Stimulated activated CD4-positive, alpha-beta T cell treated with anti-CD3 and anti-CD28 coated beads, Interleukin-2, amount 100 ng/mL, for 24 hours (primary cell): ENCODE measurements at regions not wholly inside any gene's neighbourhood (a gene's known extent, or its start where the extent isn't known, plus 50 kb on each side); places are given as distances from the start of the nearest gene placed in this dataset.

Experiments used
- DNase-seq, 2 donors: peaks; one replicate each; pipeline ENCODE4 v3.0.0-alpha.2; 2020

DNA sequence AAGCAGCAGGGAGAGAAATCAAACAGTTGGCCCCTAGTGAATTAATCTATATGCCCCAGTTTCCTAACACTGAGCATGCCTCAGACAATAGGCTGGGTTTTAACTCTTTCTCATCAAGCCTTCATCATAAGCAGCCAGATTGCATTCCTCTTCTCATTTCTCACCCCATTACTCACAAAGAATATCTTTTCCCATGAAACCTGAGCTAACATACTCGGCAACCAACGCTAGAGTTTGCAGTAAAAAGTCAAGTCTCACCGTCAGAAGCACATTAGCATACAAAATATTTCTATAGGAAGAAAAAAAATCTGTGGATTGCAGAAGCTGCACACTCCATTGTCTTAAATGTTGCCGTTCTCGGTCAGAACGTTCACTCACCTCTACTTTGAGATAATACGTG lies 429.9 kb upstream of the ARID1B start:
- no peak for DNase-seq

DNA sequence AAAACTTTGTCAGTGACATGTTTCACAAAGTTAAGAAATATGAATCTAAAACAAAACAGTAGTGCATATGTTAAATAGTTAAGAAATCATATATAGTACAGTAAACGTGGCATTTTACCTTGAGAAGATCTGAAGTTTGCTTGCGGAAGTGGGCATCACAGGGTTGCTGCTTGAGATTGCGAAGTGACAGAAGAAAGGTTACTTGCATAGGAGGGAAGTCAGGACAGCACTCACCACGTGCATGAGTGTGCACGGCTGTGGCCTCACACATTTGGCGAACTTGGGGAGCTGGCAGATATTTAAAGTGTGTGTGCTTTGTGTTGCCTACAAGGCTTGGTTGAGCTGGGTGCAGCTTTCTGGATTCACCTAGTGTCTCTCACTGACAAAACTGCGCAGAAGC lies 431.5 kb upstream of the ARID1B start:
- no peak for DNase-seq

DNA sequence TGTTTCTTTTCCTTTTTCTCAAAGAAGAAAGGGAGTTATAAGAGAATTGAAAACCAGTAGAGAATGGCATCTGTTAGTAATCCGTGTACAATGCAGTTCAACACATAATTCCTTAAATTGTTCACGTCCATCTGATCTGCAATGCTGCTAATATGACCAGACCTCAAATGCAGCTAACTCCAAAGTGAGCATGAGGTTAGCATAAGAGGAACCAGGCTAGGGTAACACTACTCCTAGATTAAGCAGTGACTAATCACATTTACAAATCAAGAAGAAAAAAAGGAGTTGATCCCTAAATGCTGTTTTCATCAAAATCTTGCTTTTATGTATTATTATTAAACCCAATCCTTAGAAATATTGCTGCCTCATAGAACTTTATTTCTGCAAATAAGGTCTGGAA lies 432.7 kb upstream of the ARID1B start:
- DNase-seq: no peak

DNA sequence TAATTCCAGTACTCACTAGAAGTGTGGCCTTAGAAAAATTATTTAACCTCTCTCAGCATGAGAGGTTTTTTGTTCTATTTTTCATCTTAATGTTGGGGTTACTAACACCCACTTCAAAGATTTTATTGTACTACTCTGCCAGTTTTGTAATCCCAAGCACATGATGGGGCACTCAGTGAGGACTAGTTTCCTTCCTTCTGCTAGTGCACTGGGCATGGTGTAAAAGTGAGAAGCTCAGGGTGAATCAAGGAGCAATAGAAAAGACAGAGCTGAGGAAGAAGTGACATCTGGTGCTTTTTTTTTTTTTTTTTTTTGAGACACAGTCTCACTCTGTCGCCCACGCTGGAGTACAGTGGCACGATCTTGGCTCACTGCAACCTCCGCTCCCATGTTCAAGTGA lies 439.4 kb upstream of the ARID1B start:
- no peak for DNase-seq

DNA sequence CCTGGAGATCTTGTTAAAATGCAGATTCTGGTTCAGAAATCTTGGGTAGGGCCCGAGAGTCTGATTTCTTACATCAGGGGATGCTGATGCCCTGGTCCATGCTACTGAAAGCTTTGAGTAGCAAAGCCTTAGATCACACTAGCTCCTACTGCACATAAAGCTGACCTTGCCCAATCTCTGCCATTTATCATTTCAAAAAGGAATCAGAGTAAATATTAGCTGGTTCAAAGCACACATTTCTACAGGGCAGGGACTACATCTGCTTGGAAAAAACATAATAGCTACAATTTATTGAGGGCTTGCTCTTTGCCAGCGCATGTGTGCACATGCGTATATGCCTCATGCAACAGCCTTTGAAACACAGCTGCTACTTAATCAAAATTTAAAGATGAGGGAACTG lies 440.4 kb upstream of the ARID1B start:
- no peak for DNase-seq

DNA sequence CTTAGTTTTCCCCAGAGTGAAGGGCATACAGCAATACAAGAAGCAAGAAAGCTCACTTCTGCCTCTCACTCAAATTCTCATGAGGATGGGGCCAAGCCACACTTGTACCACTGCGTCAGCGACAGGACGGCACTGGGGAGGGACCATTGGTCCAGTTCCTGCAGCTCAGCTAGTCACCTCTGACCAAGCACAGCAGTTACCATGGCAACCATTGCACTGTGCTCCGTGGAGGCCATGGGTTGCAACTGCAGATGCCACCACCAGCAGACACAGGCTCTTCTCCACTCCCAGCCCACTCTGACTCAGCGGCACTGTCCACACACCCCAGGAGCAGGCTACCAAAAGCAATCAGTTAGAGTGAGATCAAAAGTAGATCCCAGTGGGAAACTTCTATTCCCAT lies 441.1 kb upstream of the ARID1B start:
- DNase-seq: no peak

DNA sequence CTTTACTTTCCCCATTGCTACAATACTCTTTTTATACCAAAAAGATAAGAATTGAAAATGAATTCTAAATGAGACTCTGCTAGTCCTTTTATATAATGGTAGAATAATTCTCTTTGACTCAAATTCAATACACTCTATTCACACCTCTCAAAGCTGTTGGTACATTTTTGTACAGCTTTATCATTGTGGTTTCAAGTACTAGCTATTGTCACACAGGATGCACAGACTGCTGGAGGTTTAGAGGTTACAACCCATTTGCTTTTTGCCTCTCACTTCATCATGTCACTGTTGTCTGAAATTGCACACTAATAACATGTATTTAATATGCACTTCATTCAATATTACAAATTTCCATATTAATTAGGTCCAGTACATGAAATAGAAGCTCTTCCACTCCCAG lies 442.2 kb upstream of the ARID1B start:
- no peak for DNase-seq

DNA sequence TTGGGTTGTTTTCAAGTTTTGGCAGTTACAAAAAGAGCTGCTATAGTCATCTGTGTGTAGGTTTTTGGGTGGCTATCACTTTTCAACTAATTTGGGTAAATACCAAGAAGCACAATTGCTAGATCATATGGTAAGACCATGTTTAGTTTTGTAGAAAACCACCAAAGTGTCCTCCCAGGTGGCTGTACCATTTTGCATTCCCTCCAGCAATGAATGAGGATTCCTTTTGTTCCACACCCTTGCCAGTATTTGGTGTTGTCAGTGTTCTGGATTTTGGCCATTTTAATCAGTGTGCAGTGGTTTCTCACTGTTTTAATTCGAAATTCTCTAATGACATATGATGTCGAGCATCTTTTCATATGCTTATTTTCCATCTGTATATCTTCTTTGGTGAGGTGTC lies 457.5 kb upstream of the ARID1B start:
- no peak for DNase-seq

DNA sequence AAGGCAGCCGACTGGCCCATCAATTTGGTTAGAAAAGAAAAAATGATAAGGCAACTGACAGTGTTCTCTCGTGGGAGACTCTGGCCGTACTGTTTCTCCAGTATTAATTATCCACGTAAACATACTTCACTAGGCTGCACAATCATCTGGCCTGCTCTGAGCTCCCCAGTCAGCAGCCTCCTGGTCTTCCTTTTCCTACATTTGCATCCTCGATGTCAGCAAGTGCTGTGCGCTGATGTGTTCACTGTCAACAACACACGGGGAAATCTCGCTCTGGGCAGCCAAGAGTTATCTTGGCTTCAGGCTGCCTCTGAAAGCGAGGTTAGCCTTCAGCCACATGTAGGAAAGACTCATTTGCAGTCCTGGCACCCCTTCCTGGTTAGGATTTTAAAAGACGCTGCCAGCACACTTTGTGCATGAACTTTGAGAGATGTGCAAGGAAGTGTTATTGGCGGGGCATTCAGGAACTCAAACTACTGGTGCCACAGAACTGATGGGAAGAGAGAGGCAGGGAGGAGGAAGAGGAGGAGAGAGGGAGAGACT lies 460.5 kb upstream of the ARID1B start:
- no peak for DNase-seq

DNA sequence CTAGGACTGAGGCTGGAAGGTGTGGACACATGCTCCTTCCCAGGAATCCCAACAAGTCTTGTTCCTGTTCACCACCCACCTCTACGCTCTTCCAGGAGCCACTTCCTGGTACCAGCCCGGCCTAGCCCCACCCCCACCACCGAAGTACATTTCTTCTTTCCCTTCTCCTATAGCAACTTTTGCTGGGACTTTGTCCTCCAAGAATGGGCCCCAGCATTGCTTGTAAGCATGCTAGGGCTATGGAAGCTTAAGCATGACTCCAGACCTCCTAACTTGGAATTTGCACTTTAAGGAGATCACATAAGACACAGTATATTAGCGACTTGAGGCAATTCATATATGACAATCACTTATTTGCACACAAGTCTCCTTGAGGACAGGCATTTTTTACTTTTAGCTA lies 462.0 kb upstream of the ARID1B start:
- no peak for DNase-seq

DNA sequence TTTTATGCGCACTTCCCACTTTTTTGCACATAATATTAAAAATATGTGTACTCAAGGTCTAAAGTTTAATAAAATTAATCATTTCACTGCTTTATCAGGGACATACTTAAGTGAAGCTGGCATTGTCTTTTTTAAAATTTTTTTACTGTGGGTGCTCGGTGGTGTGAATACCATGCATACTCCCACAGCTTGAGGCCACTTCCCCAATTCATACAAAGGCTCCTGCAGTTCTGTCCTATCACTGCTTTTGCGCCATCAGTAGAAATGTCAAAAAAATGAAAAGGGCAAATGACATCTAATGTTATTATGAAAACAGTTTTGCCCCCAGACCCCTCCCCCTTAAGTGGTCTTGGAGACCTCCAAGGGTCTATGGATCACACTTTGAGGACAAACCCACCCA lies 464.1 kb upstream of the ARID1B start:
- DNase-seq: no peak

DNA sequence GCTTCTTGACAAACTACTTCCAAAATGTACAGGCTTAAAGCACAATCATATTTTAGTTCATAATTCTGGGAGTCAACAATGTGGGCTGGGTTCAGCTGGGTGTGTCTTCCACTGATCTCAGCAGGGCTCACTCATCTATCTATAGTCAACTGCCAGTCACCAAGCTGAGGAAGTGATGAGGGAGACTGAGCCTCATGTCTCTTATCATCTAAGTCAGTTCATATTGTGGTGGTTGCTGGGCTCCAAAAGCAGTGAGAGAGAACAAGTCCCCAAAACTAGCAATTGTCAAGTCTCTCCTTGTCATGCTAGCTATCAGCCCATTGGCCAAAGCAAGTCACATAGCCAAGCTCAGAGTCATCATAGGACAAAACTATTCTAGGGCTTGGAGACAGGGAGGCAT lies 465.9 kb upstream of the ARID1B start:
- DNase-seq: no peak

DNA sequence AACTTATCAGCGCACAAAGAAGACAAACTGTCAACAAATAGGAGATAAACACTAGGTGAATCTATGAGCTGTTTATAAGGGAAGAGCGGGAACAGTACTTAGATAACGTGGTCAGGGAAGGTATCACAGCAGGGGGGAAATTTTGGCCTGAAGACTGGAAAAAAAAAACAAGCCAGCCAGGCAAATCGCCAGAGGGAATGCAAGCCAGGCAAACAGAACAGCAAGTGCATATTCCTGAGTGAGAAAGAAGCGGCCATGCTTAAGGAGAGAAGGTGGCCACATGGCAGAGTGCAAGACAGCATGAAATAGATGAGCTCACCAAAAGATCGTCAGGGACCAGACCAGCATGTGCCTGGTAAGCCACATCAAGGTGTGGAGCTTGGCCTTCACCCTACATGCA lies 466.5 kb upstream of the ARID1B start:
- no peak for DNase-seq

DNA sequence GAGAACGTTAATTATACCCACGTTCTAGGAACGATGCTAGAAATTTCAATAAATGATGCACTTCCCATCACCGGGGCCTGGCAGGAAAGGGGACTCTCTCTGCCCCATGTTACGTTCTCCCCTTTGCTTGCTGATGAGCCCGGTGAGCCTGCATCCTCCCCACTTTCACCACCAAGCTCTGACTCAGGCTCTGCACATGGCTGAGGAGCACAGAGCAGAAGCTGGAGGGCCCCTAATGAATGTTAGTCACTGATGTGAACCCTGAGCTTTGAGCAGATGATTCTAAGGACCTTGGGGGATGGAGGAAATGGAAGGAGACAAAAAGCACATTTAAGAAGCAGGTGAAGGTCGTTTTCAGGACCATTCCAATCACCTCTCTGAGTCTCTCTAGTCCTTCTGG lies 468.2 kb upstream of the ARID1B start:
- no peak for DNase-seq

DNA sequence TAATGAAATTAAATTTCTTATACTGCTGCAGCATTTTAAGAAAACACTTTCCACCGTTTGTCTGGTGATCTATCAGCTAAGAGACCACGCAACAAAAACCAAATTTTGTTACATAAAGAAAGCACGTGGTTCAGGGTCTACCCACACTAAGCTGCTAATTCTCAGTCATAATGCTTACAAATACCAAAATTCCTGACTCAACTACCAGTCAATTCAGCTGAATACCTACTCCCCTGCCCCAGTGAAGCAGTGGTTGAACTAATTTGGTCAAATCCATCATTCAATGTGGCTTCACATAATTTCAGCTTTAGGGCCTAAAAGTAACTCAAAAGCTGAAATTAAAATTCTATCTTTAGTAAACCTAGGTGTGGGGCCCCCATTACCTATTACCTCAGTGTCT lies 468.6 kb upstream of the ARID1B start:
- no peak for DNase-seq

DNA sequence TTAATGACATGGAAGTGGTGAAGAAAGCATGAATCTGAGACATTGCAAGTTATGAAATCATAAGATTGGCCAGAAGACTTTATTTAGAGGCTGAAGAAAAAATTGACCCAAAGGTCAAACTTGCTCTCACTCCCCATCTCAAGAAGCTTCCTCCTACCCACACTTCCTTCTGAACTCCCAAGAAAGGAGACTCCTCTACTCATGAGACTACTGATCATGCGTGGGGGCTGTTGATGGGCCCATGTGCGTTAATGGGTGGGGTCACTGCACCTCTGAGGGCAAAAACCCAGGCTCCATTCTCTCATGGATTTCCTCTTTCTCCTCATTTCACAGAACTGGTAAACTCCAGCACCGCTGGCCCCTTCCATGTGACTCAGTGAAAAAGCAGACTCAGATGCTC lies 470.6 kb upstream of the ARID1B start:
- DNase-seq: no peak

DNA sequence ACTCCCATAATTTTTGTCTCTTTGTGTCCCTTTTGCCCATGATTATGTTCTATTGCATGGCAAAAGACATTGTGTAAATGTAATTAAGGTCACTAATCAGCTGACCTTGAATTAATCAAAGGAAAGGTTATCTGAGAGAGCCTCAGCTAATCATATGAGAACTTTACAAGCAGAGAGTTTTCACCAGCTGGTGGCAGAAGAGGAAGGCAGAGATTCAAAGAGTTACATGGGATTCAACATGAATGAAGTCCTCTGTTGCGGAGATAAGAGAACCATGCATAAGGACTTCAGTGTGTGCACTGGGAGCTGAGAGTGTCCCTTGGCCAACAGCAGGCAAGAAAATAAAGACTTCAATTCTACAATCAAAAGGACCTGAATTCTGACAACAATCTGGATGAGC lies 494.1 kb upstream of the ARID1B start:
- DNase-seq: no peak

DNA sequence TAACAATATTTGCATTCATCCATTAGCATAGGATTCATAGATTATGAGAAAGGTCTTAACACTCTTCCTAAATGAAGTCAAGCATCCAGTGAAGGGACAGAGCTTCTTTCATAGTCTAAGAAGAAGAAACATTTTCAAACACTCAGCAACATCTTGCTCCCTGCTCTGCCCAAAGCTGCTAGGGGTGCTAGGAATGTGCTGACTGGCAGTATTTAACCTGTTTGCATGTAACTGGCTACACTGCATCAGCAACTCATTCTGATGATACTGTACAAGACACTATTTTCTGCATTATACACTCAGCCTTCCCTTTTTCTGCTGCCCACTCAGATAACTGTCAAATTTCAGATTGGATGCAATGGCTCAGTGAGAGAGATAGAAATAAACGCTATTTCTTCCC lies 495.1 kb upstream of the ARID1B start:
- DNase-seq: no peak

DNA sequence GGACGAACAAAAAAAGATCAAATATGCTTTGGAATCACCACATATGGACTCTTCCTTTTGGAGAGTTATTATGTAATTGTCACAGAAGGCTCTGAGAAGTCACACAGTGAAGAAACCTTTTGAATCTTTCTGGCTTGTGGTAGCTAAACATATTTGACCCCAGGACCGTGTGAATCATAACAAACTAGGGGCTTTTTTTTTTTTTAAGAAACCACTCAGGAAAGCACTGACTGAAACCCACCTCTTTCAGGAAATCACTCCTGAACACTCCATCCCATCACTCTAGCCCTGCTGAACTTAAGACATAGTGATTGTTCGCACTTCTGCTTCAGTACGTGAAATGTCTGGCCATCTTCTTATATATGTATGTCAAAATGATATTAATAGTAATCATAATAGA lies 495.9 kb upstream of the ARID1B start:
- no peak for DNase-seq

DNA sequence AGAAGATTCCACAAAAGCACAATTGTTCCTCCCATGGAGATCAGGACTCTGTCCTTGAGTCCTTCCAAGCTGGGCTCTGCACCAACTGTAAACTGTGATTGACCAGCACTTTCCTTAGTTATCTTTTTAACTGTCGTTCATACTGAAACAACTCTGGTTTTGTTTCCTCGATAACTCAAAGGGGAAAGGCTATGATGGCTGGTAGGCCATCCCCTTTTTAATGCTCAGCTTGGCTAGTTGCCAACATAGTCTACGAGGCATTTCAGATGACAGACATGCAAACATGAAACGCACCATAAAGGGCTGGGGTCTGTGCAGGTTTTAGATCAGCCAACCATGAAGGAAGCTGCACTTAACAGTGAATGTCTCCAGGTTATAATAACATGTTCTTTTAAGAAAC lies 497.1 kb upstream of the ARID1B start:
- DNase-seq: no peak

DNA sequence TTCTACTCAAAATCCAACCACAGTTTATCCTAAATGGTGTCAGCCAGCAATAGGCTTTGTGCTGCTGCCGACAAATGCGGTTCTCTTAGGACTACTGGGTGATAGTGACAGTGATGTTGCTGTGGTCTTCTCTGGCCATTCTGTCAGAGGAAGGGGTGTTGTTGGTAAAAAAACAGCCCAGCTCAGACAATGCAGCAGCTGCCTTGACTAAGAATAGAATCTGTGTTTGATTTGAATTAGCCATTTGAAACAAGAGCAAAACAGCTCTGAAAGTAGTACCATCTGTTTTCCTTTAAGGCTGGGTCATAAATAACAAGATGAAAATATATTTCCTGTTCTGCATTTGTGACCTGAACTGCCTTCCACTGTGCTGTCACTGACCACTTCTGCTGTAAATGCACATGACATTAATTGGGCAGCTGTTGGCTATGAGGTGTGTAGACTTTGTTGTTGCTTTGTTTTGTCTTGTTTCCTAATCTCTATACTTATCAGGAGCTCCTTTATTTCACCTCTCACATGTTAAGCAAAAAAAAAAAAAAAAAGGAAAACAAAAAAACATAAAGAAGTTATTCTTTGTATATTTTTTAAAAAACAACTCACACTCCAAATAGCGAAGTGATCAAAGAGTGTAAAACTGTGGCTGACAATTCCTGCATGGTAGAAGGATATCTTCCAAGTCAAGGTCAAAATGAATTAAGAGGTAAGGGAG lies 497.8 kb upstream of the ARID1B start:
- no peak for DNase-seq

DNA sequence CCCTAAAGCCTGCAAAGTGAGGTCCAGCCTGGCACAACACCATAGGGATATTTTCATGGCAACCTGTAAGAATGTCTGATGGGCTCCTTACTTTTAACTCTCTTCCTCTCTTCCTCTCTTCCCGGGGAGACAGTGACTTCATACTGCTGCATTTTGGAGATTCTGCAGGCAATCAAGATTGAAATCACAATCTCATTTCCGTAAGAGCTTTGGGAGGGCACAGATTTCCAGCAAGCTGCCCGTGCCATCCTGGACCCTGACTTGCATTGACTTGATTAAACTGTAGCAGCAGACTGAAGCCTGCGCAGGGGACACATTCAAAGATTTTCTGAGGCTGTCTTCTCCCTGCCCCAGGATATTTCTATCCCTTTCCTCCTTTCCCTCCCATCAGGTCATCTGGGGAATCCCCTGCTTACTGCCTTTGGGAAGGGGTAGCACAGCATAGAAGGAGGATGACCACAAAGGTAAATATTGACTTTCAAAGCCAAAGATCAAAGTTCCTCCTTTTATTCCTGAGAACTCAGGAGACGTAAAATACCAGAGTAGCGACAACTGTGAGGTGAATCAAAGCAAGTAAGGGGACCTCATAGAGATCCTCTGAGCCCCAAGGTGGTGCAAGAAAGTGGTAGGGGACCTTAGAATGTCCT lies 504.0 kb upstream of the ARID1B start:
- no peak for DNase-seq

DNA sequence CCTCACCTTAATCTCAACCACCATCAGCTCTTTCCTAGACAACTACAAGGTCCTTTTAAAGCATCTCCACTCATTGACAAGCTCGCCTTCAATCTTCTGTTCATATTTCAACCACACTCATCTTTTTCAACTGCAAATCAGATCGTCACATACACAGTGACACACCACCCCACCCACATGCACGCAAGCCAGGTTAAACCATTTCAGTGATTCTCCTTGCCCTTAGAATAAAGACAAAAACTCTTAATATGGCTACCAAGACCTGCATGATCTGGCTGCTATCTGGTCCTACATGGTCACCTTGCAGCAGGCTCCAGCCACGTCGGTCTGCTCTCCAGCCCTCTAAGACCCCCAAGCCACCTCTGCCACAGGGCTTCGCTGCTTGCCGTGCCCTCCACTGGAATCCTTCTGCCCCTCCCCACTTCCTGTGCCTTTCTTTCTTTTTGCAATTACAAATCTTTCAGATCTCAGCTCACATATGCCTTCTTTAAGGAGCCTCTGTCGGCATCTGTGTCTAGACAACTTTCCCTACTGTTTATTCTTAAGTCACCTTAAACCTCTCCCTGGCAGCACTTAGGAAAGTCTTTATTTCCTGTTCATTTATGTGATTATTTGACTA lies 507.3 kb upstream of the ARID1B start:
- DNase-seq: peak; percentile 20 to 25

DNA sequence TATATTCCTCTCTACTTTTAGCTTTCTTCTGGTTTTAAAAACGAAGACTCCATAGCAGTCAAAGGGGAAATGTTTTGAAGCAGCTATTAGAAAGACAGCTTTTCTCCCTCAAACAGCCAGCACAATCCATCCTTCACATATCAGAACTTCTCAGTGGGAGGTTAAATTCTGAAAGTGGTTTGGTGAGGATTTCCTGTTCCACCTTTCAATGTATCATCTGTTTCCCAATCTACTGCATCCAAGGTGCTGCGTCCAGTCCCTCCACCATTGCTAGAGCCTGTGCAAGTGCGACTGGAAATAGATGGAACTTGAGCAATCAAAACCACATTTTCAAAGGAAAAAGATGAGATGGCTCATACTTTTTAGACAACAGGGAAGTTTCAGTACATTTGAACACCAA lies 508.3 kb upstream of the ARID1B start:
- no peak for DNase-seq

DNA sequence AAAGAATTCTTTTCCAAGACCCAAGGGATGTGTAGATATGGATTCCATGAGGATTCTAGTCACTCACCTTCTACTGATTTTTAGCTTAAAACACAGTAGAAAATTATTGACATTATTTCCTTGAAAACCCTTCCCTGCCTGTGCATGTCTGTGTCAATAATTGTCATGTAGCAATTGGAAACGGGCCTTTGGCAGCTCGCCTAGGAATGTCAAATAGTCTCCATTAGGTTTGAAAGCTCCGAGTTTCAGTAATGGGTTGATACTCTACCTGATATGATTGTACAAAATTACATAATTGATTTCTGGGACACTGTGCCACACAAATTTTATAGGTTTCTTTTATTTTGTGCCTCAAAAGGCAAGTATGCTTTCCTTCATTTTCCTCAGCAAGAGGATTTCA lies 515.2 kb upstream of the ARID1B start:
- DNase-seq: no peak
